MM.1S (cell line): ENCODE measurements at regions not wholly inside any gene's neighbourhood (a gene's known extent, or its start where the extent isn't known, plus 50 kb on each side); places are given as distances from the start of the nearest gene placed in this dataset.

ENCODE experiments used
- DNase-seq: peaks from one replicate; pipeline ENCODE4 v3.0.0-alpha.2; 2015
- H2AFZ ChIP-seq: fragments of 300-600 bp; sonication (generic); 2 replicates; pipeline ENCODE4 v1.6.0; 2016; ENCODE audit warnings: antibody characterized with exemption, low read length
- H3F3A ChIP-seq: fragments of 300-600 bp; sonication (generic); 2 replicates; pipeline ENCODE4 v1.6.1; 2016; ENCODE audit warnings: mild to moderate bottlenecking, antibody characterized with exemption, low read length, moderate library complexity, mixed read lengths; ENCODE audit not compliant: insufficient read depth
- H3K27ac ChIP-seq: fragments of 300-600 bp; sonication (generic); 2 replicates; pipeline ENCODE4 v1.5.1; 2016; ENCODE audit warnings: mild to moderate bottlenecking, low read length
- H3K27me3 ChIP-seq: fragments of 300-600 bp; sonication (generic); replicated peaks from 2 replicates; pipeline ENCODE4 v1.6.0; 2016; ENCODE audit warnings: low read length; ENCODE audit not compliant: insufficient read depth
- H3K36me3 ChIP-seq: fragments of 300-600 bp; sonication (generic); replicated peaks from 2 replicates; pipeline ENCODE4 v1.6.1; 2016; ENCODE audit warnings: mild to moderate bottlenecking, low read length, mixed read lengths; ENCODE audit not compliant: insufficient read depth
- H3K4me1 ChIP-seq: fragments of 300-600 bp; sonication (generic); 2 replicates; pipeline ENCODE4 v1.6.1; 2016; ENCODE audit warnings: low read length, mixed read lengths
- H3K4me2 ChIP-seq: fragments of 300-600 bp; sonication (generic); 2 replicates; pipeline ENCODE4 v1.6.0; 2016; ENCODE audit warnings: low read depth, low read length
- H3K4me3 ChIP-seq: fragments of 300-600 bp; sonication (generic); 2 replicates; pipeline ENCODE4 v1.5.1; 2016; ENCODE audit warnings: low read length, mixed read lengths
- H3K79me2 ChIP-seq: fragments of 300-600 bp; sonication (generic); 2 replicates; pipeline ENCODE4 v1.6.1; 2016; ENCODE audit warnings: mixed run types, low read length, mixed read lengths
- H3K9ac ChIP-seq: fragments of 300-600 bp; sonication (generic); 2 replicates; pipeline ENCODE4 v1.6.1; 2016; ENCODE audit warnings: low read length, mixed read lengths
- H3K9me2 ChIP-seq: fragments of 300-600 bp; sonication (generic); replicated peaks from 2 replicates; pipeline ENCODE4 v1.6.1; 2016; ENCODE audit warnings: mild to moderate bottlenecking, low read length, mixed read lengths; ENCODE audit not compliant: insufficient read depth
- H3K9me3 ChIP-seq: fragments of 300-600 bp; sonication (generic); replicated peaks from 2 replicates; pipeline ENCODE4 v1.6.1; 2016; ENCODE audit warnings: mild to moderate bottlenecking, low read length, mixed read lengths; ENCODE audit not compliant: insufficient read depth
- H4K20me1 ChIP-seq: fragments of 300-600 bp; sonication (generic); 2 replicates; pipeline ENCODE4 v1.6.1; 2016; ENCODE audit warnings: mild to moderate bottlenecking, low read length, moderate library complexity, mixed read lengths; ENCODE audit not compliant: insufficient read depth
- CTCF ChIP-seq: fragments of 300-600 bp; sonication (generic); IDR thresholded peaks from 2 replicates; pipeline ENCODE4 v1.5.1; 2016; ENCODE audit warnings: antibody characterized with exemption, low read length, mixed read lengths
- EZH2 ChIP-seq: fragments of 300-600 bp; sonication (generic); optimal IDR thresholded peaks from 2 replicates; pipeline ENCODE3; 2017; ENCODE audit warnings: low read depth, mild to moderate bottlenecking, antibody characterized with exemption, low read length, mixed read lengths
- EZH2phosphoT487 ChIP-seq: fragments of 300-600 bp; sonication (generic); IDR thresholded peaks from 2 replicates; pipeline ENCODE4 v1.6.1; 2018; ENCODE audit warnings: antibody characterized with exemption, low read length

GRCh38 chr4:8779490-8779932 lies 92.1 kb downstream of the HMX1 start:
- no peaks in the 10 kb centered on the region for H3K9me3 ChIP-seq
- H3K27ac ChIP-seq, result no peak overlapping the region
- no peaks in the 10 kb centered on the region for H3K9me2 ChIP-seq
- no peak overlapping the region for H2AFZ ChIP-seq
- no peak overlapping the region for H3K9ac ChIP-seq
- H3K4me3 ChIP-seq, result no peak overlapping the region
- H3K79me2 ChIP-seq, result no peaks in the 10 kb centered on the region
- TF ChIP-seq EZH2phosphoT487, result no peak
- no peak for TF ChIP-seq EZH2
- no peak for TF ChIP-seq CTCF
- H3K36me3 ChIP-seq, result no peaks in the 10 kb centered on the region
- no peaks in the 10 kb centered on the region for H4K20me1 ChIP-seq
- H3F3A ChIP-seq, result no peaks in the 10 kb centered on the region
- H3K4me1 ChIP-seq, result no peaks in the 10 kb centered on the region
- DNase-seq, result no peak
- no peak overlapping the region for H3K4me2 ChIP-seq
- H3K27me3 ChIP-seq, result peaks cover 57% of the 10 kb centered on the region

GRCh38 chr4:8778760-8779159 lies 92.9 kb downstream of the HMX1 start:
- no peaks in the 10 kb centered on the region for H3K36me3 ChIP-seq
- H3K79me2 ChIP-seq, result no peaks in the 10 kb centered on the region
- no peak overlapping the region for H3K4me3 ChIP-seq
- H3K9ac ChIP-seq, result no peak overlapping the region
- TF ChIP-seq CTCF (no peak), EZH2 (no peak), EZH2phosphoT487 (no peak)
- H3K4me2 ChIP-seq, result no peak overlapping the region
- DNase-seq, result no peak
- H3K9me2 ChIP-seq, result no peaks in the 10 kb centered on the region
- no peak overlapping the region for H2AFZ ChIP-seq
- peaks cover 50% of the 10 kb centered on the region for H3K27me3 ChIP-seq
- H4K20me1 ChIP-seq, result no peaks in the 10 kb centered on the region
- no peak overlapping the region for H3K27ac ChIP-seq
- no peaks in the 10 kb centered on the region for H3K9me3 ChIP-seq
- no peaks in the 10 kb centered on the region for H3K4me1 ChIP-seq
- H3F3A ChIP-seq, result no peaks in the 10 kb centered on the region

- Histone ChIP-seq H4K20me1 (no peaks in the 10 kb centered on the region), H2AFZ (no peak overlapping the region), H3K4me2 (no peak overlapping the region), H3K79me2 (no peaks in the 10 kb centered on the region), H3K9ac (no peak overlapping the region), H3K9me2 (no peaks in the 10 kb centered on the region), H3K9me3 (no peaks in the 10 kb centered on the region), H3F3A (no peaks in the 10 kb centered on the region), H3K27ac (no peak overlapping the region), H3K27me3 (peaks cover 45% of the 10 kb centered on the region), H3K36me3 (no peaks in the 10 kb centered on the region), H3K4me3 (no peak overlapping the region), H3K4me1 (no peaks in the 10 kb centered on the region)
- no peak for DNase-seq
- TF ChIP-seq CTCF (no peak), EZH2phosphoT487 (no peak), EZH2 (no peak)
These were observed 93.3 kb downstream of the HMX1 start for GRCh38 chr4:8778291-8778690.
